ENCODE measurements at regions not wholly inside any gene's neighbourhood (a gene's known extent, or its start where the extent isn't known, plus 50 kb on each side); places are given as distances from the start of the nearest gene placed in this dataset.

- H3K4me3 Mint-ChIP-seq: no peak overlapping the region
- Histone ChIP-seq H3K56ac (ENCODE audit: insufficient read length, low read depth, low read length) (no peak overlapping the region), H2BK12ac (ENCODE audit: insufficient read length, low read depth, low read length) (no peak overlapping the region), H3K27ac (ENCODE audit: insufficient read length, low read depth, low read length) (no peak overlapping the region), H2AK5ac (ENCODE audit: insufficient read length, low read length) (no peak overlapping the region), H3K27me3 (ENCODE audit: insufficient read depth, low read length) (no peaks in the 10 kb centered on the region), H3T11ph (ENCODE audit: low read length) (no peak overlapping the region), H4K91ac (ENCODE audit: insufficient read length, low read depth, low read length) (no peak overlapping the region), H4K5ac (ENCODE audit: insufficient read length, low read depth, low read length) (no peak overlapping the region), H3K18ac (ENCODE audit: insufficient read length, low read depth, low read length) (no peak overlapping the region), H2BK5ac (ENCODE audit: insufficient read length, low read length) (no peak overlapping the region), H3K79me1 (ENCODE audit: insufficient read depth, low read depth, low read length, poor library complexity, severe bottlenecking) (no peaks in the 10 kb centered on the region), H3K14ac (ENCODE audit: insufficient read depth, low read length) (no peak overlapping the region), H2BK15ac (ENCODE audit: low read depth, low read length) (no peak overlapping the region), H3K9ac (ENCODE audit: extremely low read depth, insufficient read length, low read length) (no peak overlapping the region), H4K8ac (replicated peaks; ENCODE audit: insufficient read length, low read depth, low read length) (no peak overlapping the region), H3K9me3 (ENCODE audit: control insufficient read depth, low read depth, low read length) (no peaks in the 10 kb centered on the region), H4K20me1 (ENCODE audit: control insufficient read depth, insufficient read depth, insufficient read length) (no peaks in the 10 kb centered on the region), H3K23me2 (ENCODE audit: insufficient read length, low read depth, low read length, poor library complexity, severe bottlenecking) (no peaks in the 10 kb centered on the region), H3K4ac (ENCODE audit: low read depth, low read length) (no peak overlapping the region), H3K4me1 (ENCODE audit: insufficient read depth, low read length) (no peaks in the 10 kb centered on the region), H2BK20ac (ENCODE audit: low read depth, low read length, poor library complexity, severe bottlenecking) (no peak overlapping the region), H3K4me2 (ENCODE audit: insufficient read depth, insufficient read length, low read length) (no peak overlapping the region), H3K79me2 (ENCODE audit: insufficient read depth, low read length) (no peaks in the 10 kb centered on the region), H3K23ac (ENCODE audit: insufficient read length, low read depth, low read length) (no peak overlapping the region), H2AFZ (ENCODE audit: low read length) (no peak overlapping the region), H2BK120ac (ENCODE audit: low read depth, low read length, poor library complexity, severe bottlenecking) (no peak overlapping the region)
- no peaks in the 10 kb centered on the region for H3K27me3 Mint-ChIP-seq (ENCODE audit: low read depth)
- H3K9me3 Mint-ChIP-seq: no peaks in the 10 kb centered on the region
- no peaks in the 10 kb centered on the region for H3K36me3 Mint-ChIP-seq (ENCODE audit: insufficient read depth in 1 of 3, low read depth in 3 of 3)
- H3K27ac Mint-ChIP-seq: no peak overlapping the region
- WGBS (ENCODE audit: extremely low coverage, insufficient read length, low lambda C conversion rate): no CpG with 5 or more reads among the region's 4 CpGs
- no peak for TF ChIP-seq CTCF (conservative IDR thresholded peaks at IDR 0.05)
- H3K4me1 Mint-ChIP-seq: no peaks in the 10 kb centered on the region
- no peak for DNase-seq
These were observed 173.6 kb upstream of the STEAP4 start for GRCh38 chr7:88480271-88480670.
